ENCODE measurements at regions not wholly inside any gene's neighbourhood (a gene's known extent, or its start where the extent isn't known, plus 50 kb on each side); places are given as distances from the start of the nearest gene placed in this dataset.
A peak's percentile ranks its signal among the peaks of the same experiment; 100 is the strongest.

GRCh38 chr2:173556816-173557215, 202.1 kb downstream of the CDCA7 start:
- DNase-seq (ENCODE audit: low read depth), result no peak
- no peak for TF ChIP-seq CTCF (IDR thresholded peaks at IDR 0.05; ENCODE audit: insufficient read depth, low read depth, low read length)
- H3K4me3 ChIP-seq (ENCODE audit: low read depth, low read length), result no peak overlapping the region

GRCh38 chr2:173557497-173557896, 202.8 kb downstream of the CDCA7 start:
- DNase-seq (ENCODE audit: low read depth), result no peak
- no peak overlapping the region for H3K4me3 ChIP-seq (ENCODE audit: low read depth, low read length)
- no peak for TF ChIP-seq CTCF (IDR thresholded peaks at IDR 0.05; ENCODE audit: insufficient read depth, low read depth, low read length)

- DNase-seq (ENCODE audit: low read depth), result no peak
- H3K4me3 ChIP-seq (ENCODE audit: low read depth, low read length), result no peak overlapping the region
- TF ChIP-seq CTCF (IDR thresholded peaks at IDR 0.05; ENCODE audit: insufficient read depth, low read depth, low read length), result no peak
Observed at GRCh38 chr2:173567493-173567892, 212.8 kb downstream of the CDCA7 start.

- no peak overlapping the region for H3K4me3 ChIP-seq (ENCODE audit: low read depth, low read length)
- peak; percentile 24 for DNase-seq (ENCODE audit: low read depth)
- peak; percentile 45 for TF ChIP-seq CTCF (IDR thresholded peaks at IDR 0.05; ENCODE audit: insufficient read depth, low read depth, low read length)
Observed at GRCh38 chr2:173568054-173568453, 213.4 kb downstream of the CDCA7 start.

GRCh38 chr2:173571021-173571821, 216.5 kb downstream of the CDCA7 start:
- H3K4me3 ChIP-seq (ENCODE audit: low read depth, low read length), result no peak overlapping the region
- DNase-seq (ENCODE audit: low read depth), result peak; percentile 35

GRCh38 chr2:173571887-173572680, 217.4 kb downstream of the CDCA7 start:
- H3K4me3 ChIP-seq (ENCODE audit: low read depth, low read length), result no peak overlapping the region
- TF ChIP-seq CTCF (IDR thresholded peaks at IDR 0.05; ENCODE audit: insufficient read depth, low read depth, low read length), result no peak
- DNase-seq (ENCODE audit: low read depth), result no peak

More at GRCh38 chr2:173571021-173571821, 216.5 kb downstream of the CDCA7 start:
- peak; percentile 48 for TF ChIP-seq CTCF (IDR thresholded peaks at IDR 0.05; ENCODE audit: insufficient read depth, low read depth, low read length)
